ENCODE measurements at regions not wholly inside any gene's neighbourhood (a gene's known extent, or its start where the extent isn't known, plus 50 kb on each side); places are given as distances from the start of the nearest gene placed in this dataset.

- TF ChIP-seq CTCF (IDR thresholded peaks at IDR 0.05) (no peak), ZFX (IDR thresholded peaks at IDR 0.05; ENCODE audit: borderline replicate concordance) (no peak)
Observed at GRCh38 chr7:3154317-3154716, 110.7 kb upstream of the CARD11 start.

All from 22Rv1 (cell line).